Keratinocyte (primary cell): ENCODE measurements at regions not wholly inside any gene's neighbourhood (a gene's known extent, or its start where the extent isn't known, plus 50 kb on each side); places are given as distances from the start of the nearest gene placed in this dataset.
"Not testable (repeated sequence)": the region's sequence is repeated elsewhere in the genome, so short reads cannot be mapped to it uniquely, and the experiment has no call there.

Experiments used
- DNase-seq: peaks from one replicate; pipeline ENCODE4 v3.0.0-alpha.2; 2011; ENCODE audit warnings: low read depth, missing footprints, low spot score
- FAIRE-seq: peaks from 2 replicates; lab custom pipeline; 2011; peaks lifted over from hg19 to GRCh38; lab: Jason Lieb, UNC
- H2AFZ ChIP-seq: 2 replicates; pipeline ENCODE4 v1.6.0; 2012; ENCODE audit warnings: low read length, control low read depth, inconsistent platforms; ENCODE audit not compliant: control insufficient read depth
- H3K27ac ChIP-seq: 2 replicates; pipeline ENCODE4 v1.5.1; 2011; ENCODE audit warnings: low read length; ENCODE audit not compliant: control insufficient read depth, insufficient read depth
- H3K27me3 ChIP-seq: 3 replicates; pipeline ENCODE4 v1.6.0; 2011; ENCODE audit warnings: low read length; ENCODE audit not compliant: control insufficient read depth, insufficient read depth; ENCODE audit errors: extremely low read depth
- H3K36me3 ChIP-seq, 2 experiments: 2 replicates in 1 of 2; 3 replicates in 1 of 2; pipeline ENCODE4 v1.5.1; 2011; ENCODE audit warnings: low read length in 2 of 2, mild to moderate bottlenecking in 1 of 2; ENCODE audit not compliant: control insufficient read depth in 2 of 2, insufficient read depth in 2 of 2; ENCODE audit errors: extremely low read depth in 1 of 2
- H3K4me1 ChIP-seq: 3 replicates; pipeline ENCODE4 v1.5.1; 2011; ENCODE audit warnings: low read length; ENCODE audit not compliant: control insufficient read depth, insufficient read depth; ENCODE audit errors: extremely low read depth
- H3K4me2 ChIP-seq: 3 replicates; pipeline ENCODE4 v1.6.0; 2011; ENCODE audit warnings: low read depth, low read length; ENCODE audit not compliant: control insufficient read depth, insufficient read depth; ENCODE audit errors: extremely low read depth
- H3K4me3 ChIP-seq, 3 experiments: fragments of 200-600 bp in 1 of 3; sonication (generic) in 1 of 3; 2 replicates in 2 of 3; 3 replicates in 1 of 3; pipeline ENCODE4 v1.5.1; 2011 to 2016; ENCODE audit warnings: low read length in 3 of 3, mild to moderate bottlenecking in 3 of 3, control low read depth in 2 of 3, inconsistent platforms in 1 of 3, low read depth in 1 of 3, mixed read lengths in 1 of 3, mixed run types in 1 of 3, moderate library complexity in 1 of 3; ENCODE audit not compliant: control insufficient read depth in 2 of 3, insufficient read depth in 2 of 3; ENCODE audit errors: extremely low read depth in 1 of 3
- H3K79me2 ChIP-seq: 2 replicates; pipeline ENCODE4 v1.6.0; 2012; ENCODE audit warnings: low read length; ENCODE audit not compliant: control insufficient read depth, insufficient read depth
- H3K9ac ChIP-seq: 3 replicates; pipeline ENCODE4 v1.6.0; 2011; ENCODE audit warnings: low read length; ENCODE audit not compliant: control insufficient read depth, insufficient read depth; ENCODE audit errors: extremely low read depth
- H3K9me1 ChIP-seq: 3 replicates; pipeline ENCODE4 v1.6.0; 2011; ENCODE audit warnings: low read length; ENCODE audit not compliant: control insufficient read depth, insufficient read depth; ENCODE audit errors: extremely low read depth
- H3K9me3 ChIP-seq: 2 replicates; pipeline ENCODE4 v1.5.1; 2012; ENCODE audit warnings: low read depth, low read length; ENCODE audit not compliant: control insufficient read depth
- H4K20me1 ChIP-seq: 3 replicates; pipeline ENCODE4 v1.6.0; 2011; ENCODE audit warnings: low read length; ENCODE audit not compliant: control insufficient read depth, insufficient read depth; ENCODE audit errors: extremely low read depth
- CTCF ChIP-seq, 3 experiments: IDR thresholded peaks in 1 of 3; conservative IDR thresholded peaks in 1 of 3; optimal IDR thresholded peaks in 1 of 3; 2 replicates in 2 of 3; 3 replicates in 1 of 3; pipeline versions ENCODE3 to v1.5.1; 2011; ENCODE audit warnings: low read length in 3 of 3, mild to moderate bottlenecking in 3 of 3, moderate library complexity in 2 of 3, control low read depth in 1 of 3, inconsistent platforms in 1 of 3; ENCODE audit not compliant: insufficient read depth in 2 of 3; ENCODE audit errors: extremely low read depth in 1 of 3
- EZH2 ChIP-seq: IDR thresholded peaks from one replicate; pipeline ENCODE4 v1.6.1; 2012; ENCODE audit warnings: inconsistent platforms, mild to moderate bottlenecking, low read length, moderate library complexity
- dilution Hi-C: fragments of 300-500 bp; cut with MboI; formaldehyde crosslinking; loops from one replicate; pipeline ENCODE4 v1.7.0; 2020; ENCODE audit warnings: low sequenced_read_pairs; ENCODE audit not compliant: extremely low pct_ligation_motif_present

DNA sequence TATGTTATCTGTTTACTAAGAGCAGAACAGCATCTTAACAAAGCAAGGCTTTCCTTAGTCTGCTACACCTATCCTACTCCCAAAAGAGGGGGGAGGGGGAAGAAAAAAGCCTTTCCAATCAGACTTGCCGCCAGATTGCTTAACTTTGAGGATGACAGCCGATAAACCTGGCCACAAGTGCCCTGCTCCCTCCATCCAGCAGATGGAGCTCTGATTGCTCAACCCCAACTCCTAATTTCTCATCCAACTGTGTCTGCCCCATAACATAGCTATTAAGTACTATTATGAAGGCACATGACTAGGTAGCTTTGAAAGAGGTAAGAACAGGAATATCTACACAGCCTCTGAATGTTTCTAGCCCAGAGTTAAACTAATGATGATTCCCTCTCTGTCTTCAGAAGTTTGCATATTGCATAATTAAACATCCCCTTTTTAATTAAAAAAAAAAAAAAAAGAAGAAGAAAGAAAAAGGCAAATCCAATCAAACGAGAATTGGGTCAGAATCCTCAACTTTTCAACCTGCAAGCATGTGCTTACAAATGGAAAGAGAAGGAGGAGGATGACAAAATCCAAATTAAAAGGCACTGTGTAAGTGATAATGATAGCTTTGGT lies 247.4 kb downstream of the GALC start:
- H3K9ac ChIP-seq = no peak overlapping the region
- H3K9me3 ChIP-seq = no peaks in the 10 kb centered on the region
- dilution Hi-C loops = no loop called here
- no peaks in the 10 kb centered on the region for H3K27me3 ChIP-seq
- no peaks in the 10 kb centered on the region for H4K20me1 ChIP-seq
- H3K4me1 ChIP-seq = no peaks in the 10 kb centered on the region
- no peaks in the 10 kb centered on the region for H3K79me2 ChIP-seq
- H3K36me3 ChIP-seq = no peaks in the 10 kb centered on the region
- FAIRE-seq (no peak), DNase-seq (no peak)
- H3K9me1 ChIP-seq = no peaks in the 10 kb centered on the region
- H3K27ac ChIP-seq = no peak overlapping the region
- H2AFZ ChIP-seq = no peak overlapping the region
- no peak overlapping the region for H3K4me2 ChIP-seq
- TF ChIP-seq CTCF (optimal IDR thresholded peaks at IDR 0.05 in 1 of 3, IDR thresholded peaks at IDR 0.05 in 1 of 3, conservative IDR thresholded peaks at IDR 0.05 in 1 of 3; ENCODE audit: extremely low read depth in 1 of 3, insufficient read depth in 2 of 3, low read length in 3 of 3) (peak; percentile 37 to 75 (median 62)), EZH2 (no peak)
- H3K4me3 ChIP-seq = no peak overlapping the region

GRCh38 chr14:87734577-87735360 lies 258.2 kb downstream of the GALC start:
- H3K4me1 ChIP-seq, H3K27ac ChIP-seq, FAIRE-seq, H3K36me3 ChIP-seq, DNase-seq, dilution Hi-C loops, H3K9me3 ChIP-seq, H3K27me3 ChIP-seq, H3K4me2 ChIP-seq, H3K9me1 ChIP-seq, H2AFZ ChIP-seq, H3K4me3 ChIP-seq, H3K9ac ChIP-seq, H3K79me2 ChIP-seq, H4K20me1 ChIP-seq: not testable (repeated sequence)

DNA sequence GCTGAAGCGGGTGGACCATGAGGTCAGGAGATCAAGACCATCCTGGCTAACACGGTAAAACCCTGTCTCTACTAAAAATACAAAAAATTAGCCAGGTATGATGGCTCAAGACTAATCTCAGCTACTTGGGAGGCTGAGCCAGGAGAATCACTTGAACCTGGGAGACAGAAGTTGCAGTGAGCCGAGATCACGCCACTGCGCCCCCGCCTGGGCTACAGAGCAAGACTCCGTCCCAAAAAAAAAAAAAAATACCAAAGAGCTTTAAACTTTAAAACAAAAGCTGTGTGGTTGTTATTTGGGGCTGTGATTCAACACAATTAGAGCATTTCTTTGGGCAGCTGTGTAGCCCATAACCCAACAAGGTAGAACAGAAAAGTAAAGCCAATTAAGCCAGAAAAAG lies 259.9 kb downstream of the GALC start:
- not testable (repeated sequence) for FAIRE-seq, H3K4me3 ChIP-seq, H3K4me2 ChIP-seq

More for the DNA sequence above, 259.9 kb downstream of the GALC start:
- H3K9me1 ChIP-seq, H3K9me3 ChIP-seq, H3K9ac ChIP-seq, H3K27me3 ChIP-seq, H4K20me1 ChIP-seq, dilution Hi-C loops, H3K4me1 ChIP-seq, H3K27ac ChIP-seq, DNase-seq, H3K36me3 ChIP-seq, H2AFZ ChIP-seq, H3K79me2 ChIP-seq: not testable (repeated sequence)
